GM12878 (cell line): ENCODE measurements at regions not wholly inside any gene's neighbourhood (a gene's known extent, or its start where the extent isn't known, plus 50 kb on each side); places are given as distances from the start of the nearest gene placed in this dataset.

Experiments used
- ATAC-seq: fragments of 200-7000 bp; cut with Tn5 transposase; 3 replicates; pipeline ENCODE4 v1.9.1; 2020; ENCODE audit warnings: mild to moderate bottlenecking, moderate library complexity
- BruUV-seq: library from RNA; stranded (reverse); fragments of 400-500 nt; replicated peaks from 2 replicates; lab custom pipeline; 2021; lab: Mats Ljungman, UMichigan
- CTCF ChIA-PET: fragments of 300-600 bp; sonication (Branson Sonifier 250); formaldehyde crosslinking; extraction: SDS; loops from one replicate; lab custom pipeline; 2021; ENCODE audit warnings: inconsistent platforms; lab: Yijun Ruan, JAX
- POLR2A ChIA-PET: fragments of 350-600 bp; formaldehyde crosslinking; extraction: SDS; loops from one replicate; lab custom pipeline; 2021; ENCODE audit warnings: inconsistent platforms; lab: Charles Lee
- RAD21 ChIA-PET: fragments of 300-600 bp; sonication (Branson Sonifier 250); formaldehyde crosslinking; loops from one replicate; lab custom pipeline; 2023; ENCODE audit warnings: antibody characterized with exemption; ENCODE audit not compliant: unreplicated experiment; lab: Charles Lee
- SMC1A ChIA-PET: fragments of 300-600 bp; sonication (Branson Sonifier 250); formaldehyde crosslinking; loops from one replicate; lab custom pipeline; 2023; ENCODE audit not compliant: unreplicated experiment, uncharacterized antibody; lab: Charles Lee
- DNase-seq: peaks from one replicate; pipeline ENCODE4 v3.0.0-alpha.2; 2011; ENCODE audit warnings: low read depth, low spot score
- FAIRE-seq: peaks from 3 replicates; lab custom pipeline; 2011; peaks lifted over from hg19 to GRCh38; lab: Jason Lieb, UNC
- H2AFZ ChIP-seq: 2 replicates; pipeline ENCODE4 v1.6.0; 2011; ENCODE audit warnings: low read depth, low read length, control low read depth; ENCODE audit not compliant: control insufficient read depth
- H3K27ac ChIP-seq: 2 replicates; pipeline ENCODE4 v1.5.1; 2011; ENCODE audit warnings: control low read depth; ENCODE audit not compliant: control insufficient read depth, insufficient read depth
- H3K27me3 ChIP-seq, 2 experiments: replicated peaks in 1 of 2; 2 replicates each; pipeline versions ENCODE4 v1.6.0 to v1.6.1; 2011; ENCODE audit warnings: low read length in 1 of 2; ENCODE audit not compliant: control insufficient read depth in 2 of 2, insufficient read depth in 2 of 2
- H3K36me3 ChIP-seq, 2 experiments: 2 replicates each; pipeline ENCODE4 v1.5.1; 2011; ENCODE audit warnings: low read length in 1 of 2; ENCODE audit not compliant: control insufficient read depth in 2 of 2, insufficient read depth in 2 of 2
- H3K4me1 ChIP-seq: 2 replicates; pipeline ENCODE4 v1.6.1; 2011; ENCODE audit warnings: mild to moderate bottlenecking, low read length, moderate library complexity, mixed read lengths; ENCODE audit not compliant: control insufficient read depth, insufficient read depth
- H3K4me2 ChIP-seq: 2 replicates; pipeline ENCODE4 v1.6.0; 2011; ENCODE audit warnings: control low read depth; ENCODE audit not compliant: control insufficient read depth, insufficient read depth
- H3K4me3 ChIP-seq: fragments of 200-600 bp; sonication (generic); 2 replicates; pipeline ENCODE4 v1.5.1; 2016
- H3K79me2 ChIP-seq: 2 replicates; pipeline ENCODE4 v1.6.0; 2011; ENCODE audit warnings: low read length; ENCODE audit not compliant: control insufficient read depth, insufficient read depth
- H3K9ac ChIP-seq: 2 replicates; pipeline ENCODE4 v1.8.0; 2011; ENCODE audit warnings: low read length, control low read depth, mixed read lengths; ENCODE audit not compliant: control insufficient read depth, insufficient read depth
- H3K9me3 ChIP-seq: replicated peaks from 3 replicates; pipeline ENCODE4 v1.5.1; 2011; ENCODE audit warnings: mild to moderate bottlenecking, low read length; ENCODE audit not compliant: control insufficient read depth, insufficient read depth
- H4K20me1 ChIP-seq: 2 replicates; pipeline ENCODE4 v1.6.0; 2011; ENCODE audit not compliant: control insufficient read depth, insufficient read depth
- CBX5 ChIP-seq: sonication (generic); IDR thresholded peaks from 2 replicates; pipeline ENCODE4 v1.6.1; 2016; ENCODE audit warnings: low read depth, moderate library complexity, mild to moderate bottlenecking, inconsistent platforms
- CTCF ChIP-seq, 3 experiments: IDR thresholded peaks in 2 of 3; conservative IDR thresholded peaks in 1 of 3; 2 replicates each; pipeline ENCODE4 v1.5.1; 2011; ENCODE audit warnings: low read depth in 3 of 3, low read length in 3 of 3, mild to moderate bottlenecking in 3 of 3, control low read depth in 2 of 3, moderate library complexity in 2 of 3, inconsistent platforms in 1 of 3, mixed read lengths in 1 of 3; ENCODE audit not compliant: control insufficient read depth in 2 of 3, insufficient read depth in 1 of 3; ENCODE audit errors: extremely low read depth in 1 of 3
- EP300 ChIP-seq, 2 experiments: fragments of 150-350 bp in 1 of 2; IDR thresholded peaks; 2 replicates each; pipeline ENCODE4 v1.6.1; 2011 to 2012; ENCODE audit warnings: low read depth in 2 of 2, low read length in 2 of 2, borderline replicate concordance in 1 of 2, improper control_type of control experiment in 1 of 2, inconsistent platforms in 1 of 2; ENCODE audit not compliant: control insufficient read depth in 1 of 2
- ETV6 ChIP-seq, 2 experiments: fragments of 450-650 bp in 1 of 2; IDR thresholded peaks in 1 of 2; conservative IDR thresholded peaks in 1 of 2; 2 replicates each; pipeline ENCODE4 v1.6.1; 2014; ENCODE audit warnings: antibody characterized with exemption in 1 of 2, borderline replicate concordance in 1 of 2, low read depth in 1 of 2, mild to moderate bottlenecking in 1 of 2, moderate library complexity in 1 of 2
- NFIC ChIP-seq: IDR thresholded peaks from 2 replicates; pipeline ENCODE4 v1.6.1; 2012; ENCODE audit warnings: low read depth, mild to moderate bottlenecking, inconsistent platforms, low read length, moderate library complexity
- NFXL1 ChIP-seq: fragments of 450-650 bp; IDR thresholded peaks from 2 replicates; pipeline ENCODE4 v1.6.1; 2017; ENCODE audit warnings: antibody characterized with exemption, mild to moderate bottlenecking, borderline replicate concordance
- NRF1 ChIP-seq: conservative IDR thresholded peaks from 2 replicates; pipeline ENCODE4 v1.6.1; 2011; ENCODE audit warnings: mild to moderate bottlenecking, low read depth, low read length, improper control_type of control experiment
- POLR2AphosphoS5 ChIP-seq: IDR thresholded peaks from 2 replicates; pipeline ENCODE4 v1.6.1; 2011; ENCODE audit warnings: mild to moderate bottlenecking, low read length, inconsistent platforms
- SIN3A ChIP-seq: IDR thresholded peaks from 2 replicates; pipeline ENCODE4 v1.6.1; 2012; ENCODE audit warnings: low read depth, low read length, improper control_type of control experiment
- SPI1 ChIP-seq: IDR thresholded peaks from 2 replicates; pipeline ENCODE4 v1.6.1; 2011; ENCODE audit warnings: low read depth, mild to moderate bottlenecking, low read length, moderate library complexity, borderline replicate concordance; ENCODE audit not compliant: insufficient read depth
- SREBF2 ChIP-seq: IDR thresholded peaks from 2 replicates; pipeline ENCODE4 v1.6.1; 2012; ENCODE audit warnings: mild to moderate bottlenecking, low read length
- ZNF217 ChIP-seq: fragments of 450-650 bp; IDR thresholded peaks from 2 replicates; pipeline ENCODE4 v1.6.1; 2017; ENCODE audit warnings: antibody characterized with exemption, mild to moderate bottlenecking
- WGBS: methylation state at CpG from one replicate; pipeline ENCODE4 v1.1.6; 2016; ENCODE audit warnings: low lambda C conversion rate; ENCODE audit not compliant: insufficient replicate concordance, insufficient coverage; ENCODE audit errors: missing lambda C conversion rate; 5-methylcytosine and 5-hydroxymethylcytosine counted together
- in situ Hi-C: fragments of 300-500 bp; cut with MboI; formaldehyde crosslinking; loops from 9 replicates; pipeline ENCODE4 v1.14.3; 2018; ENCODE audit warnings: mixed read lengths
- intact Hi-C: fragments of 100-400 bp; cut with micrococcal nuclease; formaldehyde crosslinking; loops from one replicate; pipeline ENCODE4 v1.14.2; 2022; ENCODE audit not compliant: unreplicated experiment

GRCh38 chr3:83230841-83231240, 1469.4 kb upstream of the GBE1 start (continued):
- no peak for TF ChIP-seq NFXL1
- no peak for TF ChIP-seq CBX5
- TF ChIP-seq POLR2AphosphoS5 = no peak
- no peak for TF ChIP-seq NRF1
- TF ChIP-seq, all 136 proteins: peak for 0

GRCh38 chr3:83230376-83230775, 1468.9 kb upstream of the GBE1 start:
- no peaks in the 10 kb centered on the region for H3K9me3 ChIP-seq
- H3K27me3 ChIP-seq = no peaks in the 10 kb centered on the region
- intact Hi-C loops = no loop called here
- in situ Hi-C loops = no loop called here
- no peak for FAIRE-seq
- SMC1A ChIA-PET = no interaction called here
- POLR2A ChIA-PET = no interaction called here
- H3K4me3 ChIP-seq = no peak overlapping the region
- BruUV-seq = no TSS peak
- CTCF ChIA-PET = no interaction called here
- no peak overlapping the region for H2AFZ ChIP-seq
- no peak for DNase-seq
- TF ChIP-seq EP300 (IDR thresholded peaks at IDR 0.05; ENCODE audit: borderline replicate concordance in 1 of 2, control insufficient read depth in 1 of 2, low read depth in 2 of 2, low read length in 2 of 2) (no peak), SREBF2 (no peak), NFIC (no peak), CTCF (IDR thresholded peaks at IDR 0.05 in 2 of 3, conservative IDR thresholded peaks at IDR 0.05 in 1 of 3; ENCODE audit: control insufficient read depth in 2 of 3, extremely low read depth in 1 of 3, insufficient read depth in 1 of 3, low read depth in 3 of 3, low read length in 3 of 3) (no peak), ETV6 (conservative IDR thresholded peaks at IDR 0.05 in 1 of 2, IDR thresholded peaks at IDR 0.05 in 1 of 2; ENCODE audit: borderline replicate concordance in 1 of 2, low read depth in 1 of 2) (no peak), SPI1 (no peak), ZNF217 (no peak), SIN3A (no peak)
- TF ChIP-seq, all 136 proteins: peak for 0
- Histone ChIP-seq H4K20me1 (no peaks in the 10 kb centered on the region), H3K9ac (no peak overlapping the region), H3K79me2 (no peaks in the 10 kb centered on the region), H3K4me1 (no peaks in the 10 kb centered on the region), H3K4me2 (no peak overlapping the region), H3K27ac (no peak overlapping the region), H3K36me3 (no peaks in the 10 kb centered on the region)
- ATAC-seq = no peak
- WGBS = 96% methylated on average over 1 of the region's 1 CpG
- RAD21 ChIA-PET = no interaction called here
